Psoas muscle (tissue), 7 donors: ENCODE measurements at regions not wholly inside any gene's neighbourhood (a gene's known extent, or its start where the extent isn't known, plus 50 kb on each side); places are given as distances from the start of the nearest gene placed in this dataset.
A peak's percentile ranks its signal among the peaks of the same experiment; 100 is the strongest.

Experiments
- ATAC-seq, 4 donors: fragments of 200-7000 bp; cut with Tn5 transposase; one replicate each; pipeline ENCODE4 v1.9.1; 2020; ENCODE audit warnings: moderate library complexity in 3 of 4, mild to moderate bottlenecking in 2 of 4
- DNase-seq, 2 donors: peaks; one replicate each; pipeline ENCODE4 v3.0.0-alpha.2; 2020
- H3K27ac ChIP-seq: fragments of 200-600 bp; one replicate; pipeline ENCODE4 v1.8.0; 2022
- H3K27me3 ChIP-seq, 3 donors: fragments of 200-600 bp in 1 of 3; one replicate each; pipeline versions ENCODE4 v1.6.1 to v1.8.0; 2013 to 2022; ENCODE audit warnings: low read length in 2 of 3, mild to moderate bottlenecking in 2 of 3, moderate library complexity in 1 of 3; ENCODE audit not compliant: insufficient read depth in 3 of 3
- H3K36me3 ChIP-seq, 2 donors: fragments of 200-600 bp in 1 of 2; one replicate each; pipeline versions ENCODE4 v1.6.1 to v1.8.0; 2013 to 2022; ENCODE audit warnings: low read depth in 1 of 2, mild to moderate bottlenecking in 1 of 2, moderate library complexity in 1 of 2; ENCODE audit not compliant: insufficient read depth in 1 of 2
- H3K4me1 ChIP-seq: fragments of 200-600 bp; one replicate; pipeline ENCODE4 v1.8.0; 2022
- H3K4me3 ChIP-seq: fragments of 200-600 bp; one replicate; pipeline ENCODE4 v1.8.0; 2022; ENCODE audit warnings: mild to moderate bottlenecking
- H3K9me3 ChIP-seq: fragments of 200-600 bp; one replicate; pipeline ENCODE4 v1.8.0; 2022
- WGBS, 3 donors: extraction: QIAGEN DNeasy Blood & Tissue Kit; methylation state at CpG; one replicate each; pipeline versions ENCODE4 v1.1.6 to v1.1.7; 2013; 5-methylcytosine and 5-hydroxymethylcytosine counted together
- intact Hi-C, 2 donors: fragments of 100-400 bp; cut with DNase I; formaldehyde crosslinking; loops; one replicate each; pipeline versions ENCODE4 v1.11.0 to v1.14.2; 2022
- TF ChIP-seq, protein P1 (sequence below): fragments of 200-600 bp; IDR thresholded peaks from one replicate; pipeline ENCODE4 v1.8.0; 2022; ENCODE audit warnings: antibody characterized with exemption
- donor health status: healthy with polysubstance abuse.
- donor health status: DM: no; HTN: no; CAD: no; lungs with moderate emphysema.
- donor health status: Bipolar disorder and iron deficiency.
- donor health status: healthy.
- donor health status: DM: yes; HTN: yes; CAD: no.
- donor health status: DM: no; HTN: no; CAD: no.
- donor health status: DM: yes; HTN: yes; CAD: no.

DNA sequence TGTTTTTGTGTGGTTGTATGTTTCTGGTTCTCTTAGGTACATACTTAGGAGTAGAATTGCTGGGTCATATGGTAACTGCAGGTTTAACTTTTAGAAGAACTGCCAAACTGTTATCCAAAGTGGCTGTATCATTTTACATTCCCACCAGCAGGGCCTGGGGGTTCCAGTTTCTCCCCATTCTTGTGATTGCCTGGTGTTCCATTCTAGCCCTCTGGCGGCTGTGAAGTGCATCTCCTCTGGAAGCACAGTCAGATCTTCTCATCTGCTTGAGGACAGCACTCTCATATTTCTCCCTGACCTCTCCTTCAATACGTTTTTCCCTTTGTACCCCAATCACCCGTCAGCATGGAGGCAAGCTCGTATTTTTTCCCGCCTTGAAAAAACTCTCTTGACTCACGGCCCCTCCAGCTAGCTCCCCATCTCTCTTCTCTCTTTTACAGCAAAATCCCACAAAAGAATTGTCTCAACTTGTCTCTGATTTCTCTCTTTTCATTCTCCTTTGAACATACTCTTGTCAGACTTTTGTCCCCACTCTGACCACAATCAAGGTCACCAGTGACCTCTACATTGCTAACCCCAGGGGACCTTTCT lies 56.8 kb upstream of the THY1 start:
- Histone ChIP-seq H3K27ac (no peak overlapping the region), H3K9me3 (no peaks in the 10 kb centered on the region), H3K4me3 (no peak overlapping the region), H3K27me3 (peaks cover 0 to 16% (median 2%) of the 10 kb centered on the region in 3 donors), H3K36me3 (no peaks in the 10 kb centered on the region), H3K4me1 (no peaks in the 10 kb centered on the region)
- 78 to 81% (median 80%) methylated on average over 6 of the region's 6 CpGs for whole genome bisulfite sequencing, 3 donors
- TF ChIP-seq, protein P1, sequence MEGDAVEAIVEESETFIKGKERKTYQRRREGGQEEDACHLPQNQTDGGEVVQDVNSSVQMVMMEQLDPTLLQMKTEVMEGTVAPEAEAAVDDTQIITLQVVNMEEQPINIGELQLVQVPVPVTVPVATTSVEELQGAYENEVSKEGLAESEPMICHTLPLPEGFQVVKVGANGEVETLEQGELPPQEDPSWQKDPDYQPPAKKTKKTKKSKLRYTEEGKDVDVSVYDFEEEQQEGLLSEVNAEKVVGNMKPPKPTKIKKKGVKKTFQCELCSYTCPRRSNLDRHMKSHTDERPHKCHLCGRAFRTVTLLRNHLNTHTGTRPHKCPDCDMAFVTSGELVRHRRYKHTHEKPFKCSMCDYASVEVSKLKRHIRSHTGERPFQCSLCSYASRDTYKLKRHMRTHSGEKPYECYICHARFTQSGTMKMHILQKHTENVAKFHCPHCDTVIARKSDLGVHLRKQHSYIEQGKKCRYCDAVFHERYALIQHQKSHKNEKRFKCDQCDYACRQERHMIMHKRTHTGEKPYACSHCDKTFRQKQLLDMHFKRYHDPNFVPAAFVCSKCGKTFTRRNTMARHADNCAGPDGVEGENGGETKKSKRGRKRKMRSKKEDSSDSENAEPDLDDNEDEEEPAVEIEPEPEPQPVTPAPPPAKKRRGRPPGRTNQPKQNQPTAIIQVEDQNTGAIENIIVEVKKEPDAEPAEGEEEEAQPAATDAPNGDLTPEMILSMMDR, result no peak
- DNase-seq (peak in 1 of 2 donors; percentile 12), ATAC-seq (no peak)
- intact Hi-C loops, result loop anchor here (2.0 to 10.0 kb wide), 8 partner anchors 53 to 629 kb away; partner anchors contain the start of genes NECTIN1 (in 1 of the 2), NLRX1 (in 1 of the 2) and USP2 (in 1 of the 2)

DNA sequence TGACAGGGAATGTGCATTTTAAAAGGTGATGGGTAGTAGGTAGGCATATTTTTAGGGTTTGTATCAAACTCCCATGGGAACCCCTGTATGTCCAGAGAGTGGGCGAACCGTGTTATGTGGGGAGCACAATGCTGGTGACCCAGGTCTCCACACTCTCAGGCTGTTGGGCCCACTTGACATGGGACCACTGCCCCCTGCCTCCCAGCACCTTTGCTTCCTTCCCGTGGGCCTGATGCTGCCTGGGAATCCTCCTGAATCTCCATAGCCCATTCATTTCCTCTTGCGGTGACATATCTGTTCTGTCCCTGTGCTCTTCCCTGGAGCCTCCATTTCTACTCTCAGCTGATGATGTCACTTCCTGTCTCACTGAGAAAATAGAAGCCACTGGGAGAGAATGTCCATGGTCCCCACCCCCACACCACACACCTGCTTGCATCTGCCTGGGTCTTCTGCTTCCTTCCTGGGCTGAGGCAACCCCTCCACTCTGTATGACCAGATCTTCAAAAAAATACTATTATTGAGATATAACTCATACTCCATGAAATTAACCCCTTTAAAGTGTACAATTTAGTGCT lies 55.8 kb upstream of the THY1 start:
- TF ChIP-seq, protein P1, result no peak
- H3K9me3 ChIP-seq, result no peaks in the 10 kb centered on the region
- DNase-seq (no peak), ATAC-seq (no peak)
- H3K4me3 ChIP-seq, result no peak overlapping the region
- intact Hi-C loops, result loop anchor here (10.0 kb wide), 4 partner anchors 94 to 314 kb away; partner anchors contain the start of genes NECTIN1 (in 1 of the 2), NLRX1 (in 1 of the 2) and USP2 (in 1 of the 2)
- 49 to 52% (median 51%) methylated on average over 4 of the region's 4 CpGs for WGBS, 3 donors
- H3K27ac ChIP-seq, result no peak overlapping the region
- H3K27me3 ChIP-seq, result peaks cover 0 to 16% (median 2%) of the 10 kb centered on the region in 3 donors
- H3K4me1 ChIP-seq, result no peaks in the 10 kb centered on the region
- no peaks in the 10 kb centered on the region for H3K36me3 ChIP-seq

DNA sequence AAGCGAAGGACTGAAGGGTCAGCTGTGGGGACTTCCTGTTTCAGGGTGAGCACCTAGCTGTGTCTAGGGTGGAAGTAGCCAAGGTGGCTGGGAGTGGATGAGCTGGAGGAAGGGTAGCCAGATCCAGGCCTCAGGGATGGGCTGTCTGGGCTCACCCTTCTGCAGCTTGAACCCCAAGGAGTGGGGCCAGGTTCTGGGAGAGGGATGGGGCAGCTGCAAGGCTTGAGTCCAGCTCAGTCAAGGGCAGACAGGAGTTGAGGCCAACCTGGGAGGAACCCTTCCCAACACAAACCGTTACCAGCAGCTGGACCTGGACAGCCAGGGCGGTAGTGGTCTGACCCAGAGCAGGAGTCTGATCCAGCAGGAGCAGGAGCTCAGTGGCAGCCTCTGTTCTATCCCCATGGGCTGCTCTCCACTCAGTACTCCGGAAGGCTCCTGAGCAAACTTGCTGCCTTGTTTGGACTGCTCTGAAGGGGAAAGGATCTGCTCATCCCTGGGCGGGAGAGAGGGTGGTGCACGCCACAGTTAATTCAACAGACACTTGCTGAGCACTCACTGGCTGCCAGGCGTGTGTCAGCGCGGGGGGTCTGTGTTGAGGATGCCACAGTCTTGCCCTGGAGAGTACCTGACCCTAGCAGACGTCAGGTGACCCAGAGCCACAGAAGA lies 53.8 kb upstream of the THY1 start:
- H3K27me3 ChIP-seq, result peaks cover 0 to 6% (median 0%) of the 10 kb centered on the region in 3 donors
- no peaks in the 10 kb centered on the region for H3K36me3 ChIP-seq
- WGBS, 3 donors, result 68 to 72% (median 71%) methylated on average over 10 of the region's 10 CpGs
- ATAC-seq, result no peak
- no peak for DNase-seq
- intact Hi-C loops, result loop anchor here (2.0 to 10.0 kb wide), 5 partner anchors 92 to 312 kb away; partner anchors contain the start of genes NECTIN1 (in 1 of the 2), NLRX1 (in 1 of the 2) and USP2 (in 1 of the 2)
- TF ChIP-seq, protein P1, result no peak
- no peaks in the 10 kb centered on the region for H3K4me1 ChIP-seq
- H3K4me3 ChIP-seq, result no peak overlapping the region
- no peak overlapping the region for H3K27ac ChIP-seq
- H3K9me3 ChIP-seq, result no peaks in the 10 kb centered on the region

DNA sequence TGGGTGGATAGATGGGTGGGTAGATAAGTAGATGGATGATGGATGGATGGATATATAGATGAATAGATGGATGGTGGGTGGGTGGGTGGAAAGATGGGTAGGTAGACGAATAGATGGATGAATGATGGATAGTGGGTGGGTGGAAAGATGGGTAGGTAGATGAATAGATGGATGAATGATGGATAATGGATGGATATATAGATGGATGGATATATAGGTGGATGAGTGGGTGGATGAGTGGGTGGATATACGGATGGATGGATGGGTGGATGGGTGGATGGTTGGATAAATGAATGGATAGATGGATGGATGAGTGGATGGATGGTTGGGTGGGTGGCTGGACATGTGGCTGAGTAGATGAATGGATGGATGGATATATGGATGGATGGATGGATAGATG lies 53.1 kb upstream of the THY1 start:
- no peaks in the 10 kb centered on the region for H3K27me3 ChIP-seq
- ATAC-seq, result no peak
- TF ChIP-seq, protein P1, result no peak
- intact Hi-C loops, result loop anchor here (2.0 to 10.0 kb wide), 5 partner anchors 91 to 311 kb away; partner anchors contain the start of genes NECTIN1 (in 1 of the 2), NLRX1 (in 1 of the 2) and USP2 (in 1 of the 2)
- DNase-seq, result no peak
- no peaks in the 10 kb centered on the region for H3K9me3 ChIP-seq
- H3K4me3 ChIP-seq, result no peak overlapping the region
- WGBS, 3 donors, result 87 to 93% (median 93%) methylated on average over 2 of the region's 2 CpGs
- no peaks in the 10 kb centered on the region for H3K36me3 ChIP-seq
- no peak overlapping the region for H3K27ac ChIP-seq
- no peaks in the 10 kb centered on the region for H3K4me1 ChIP-seq
